Liver (tissue), 8 donors: ENCODE measurements at regions not wholly inside any gene's neighbourhood (a gene's known extent, or its start where the extent isn't known, plus 50 kb on each side); places are given as distances from the start of the nearest gene placed in this dataset.
A peak's percentile ranks its signal among the peaks of the same experiment; 100 is the strongest.

Experiments used
- DNase-seq: peaks from one replicate; pipeline ENCODE4 v3.0.0-alpha.2; 2017; ENCODE audit warnings: low spot score
- H3K27ac ChIP-seq, 2 donors: one replicate each; pipeline ENCODE4 v1.7.0; 2013; ENCODE audit warnings: inconsistent platforms in 2 of 2, low read length in 2 of 2, control low read depth in 1 of 2, low read depth in 1 of 2, mild to moderate bottlenecking in 1 of 2
- H3K27me3 ChIP-seq, 4 donors: one replicate each; pipeline versions ENCODE4 v1.6.1 to v1.7.0; 2013; ENCODE audit warnings: low read length in 3 of 4, inconsistent platforms in 1 of 4, mild to moderate bottlenecking in 1 of 4, moderate library complexity in 1 of 4; ENCODE audit not compliant: control insufficient read depth in 4 of 4, insufficient read depth in 4 of 4
- H3K36me3 ChIP-seq, 4 donors: one replicate each; pipeline versions ENCODE4 v1.6.1 to v1.7.0; 2013; ENCODE audit warnings: low read length in 3 of 4, mild to moderate bottlenecking in 3 of 4, low read depth in 1 of 4, moderate library complexity in 1 of 4; ENCODE audit not compliant: control insufficient read depth in 4 of 4, insufficient read depth in 3 of 4
- H3K4me1 ChIP-seq, 4 donors: one replicate each; pipeline versions ENCODE4 v1.6.1 to v1.7.0; 2013; ENCODE audit warnings: low read length in 3 of 4, mild to moderate bottlenecking in 3 of 4, moderate library complexity in 1 of 4; ENCODE audit not compliant: control insufficient read depth in 4 of 4, insufficient read depth in 4 of 4
- H3K4me3 ChIP-seq, 3 donors: one replicate each; pipeline versions ENCODE4 v1.6.1 to v1.7.0; 2013; ENCODE audit warnings: low read length in 3 of 3, control low read depth in 1 of 3, low read depth in 1 of 3, mild to moderate bottlenecking in 1 of 3
- H3K9ac ChIP-seq, 2 donors: one replicate each; pipeline ENCODE4 v1.7.0; 2013; ENCODE audit warnings: low read length in 2 of 2, mild to moderate bottlenecking in 2 of 2, moderate library complexity in 2 of 2, control low read depth in 1 of 2, low read depth in 1 of 2
- H3K9me3 ChIP-seq, 4 donors: one replicate each; pipeline versions ENCODE4 v1.6.1 to v1.7.0; 2013; ENCODE audit warnings: low read length in 3 of 4; ENCODE audit not compliant: control insufficient read depth in 4 of 4
- CTCF ChIP-seq: fragments of 150-350 bp; IDR thresholded peaks from 2 replicates; pipeline ENCODE4 v1.5.1; 2017; ENCODE audit warnings: improper control_type of control experiment, low read depth, low read length; ENCODE audit not compliant: missing input control
- EGR1 ChIP-seq, 2 donors: IDR thresholded peaks; 2 replicates each; pipeline ENCODE4 v1.6.1; 2016 to 2018; ENCODE audit warnings: antibody characterized with exemption in 2 of 2, low read depth in 2 of 2
- FOXA1 ChIP-seq: IDR thresholded peaks from 2 replicates; pipeline ENCODE4 v1.6.1; 2016; ENCODE audit warnings: antibody characterized with exemption
- FOXA2 ChIP-seq: IDR thresholded peaks from 2 replicates; pipeline ENCODE4 v1.6.1; 2016; ENCODE audit warnings: antibody characterized with exemption
- GABPA ChIP-seq, 2 donors: IDR thresholded peaks in 1 of 2; conservative IDR thresholded peaks in 1 of 2; 2 replicates each; pipeline ENCODE4 v1.6.1; 2016; ENCODE audit warnings: antibody characterized with exemption in 2 of 2, mild to moderate bottlenecking in 1 of 2, moderate library complexity in 1 of 2
- HNF4A ChIP-seq, 2 donors: conservative IDR thresholded peaks; 2 replicates each; pipeline ENCODE4 v1.6.1; 2016; ENCODE audit warnings: antibody characterized with exemption in 2 of 2, mild to moderate bottlenecking in 2 of 2
- HNF4G ChIP-seq: IDR thresholded peaks from 2 replicates; pipeline ENCODE4 v1.6.1; 2016; ENCODE audit warnings: antibody characterized with exemption
- MAX ChIP-seq: IDR thresholded peaks from 2 replicates; pipeline ENCODE4 v1.6.1; 2016; ENCODE audit warnings: antibody characterized with exemption
- NR2F2 ChIP-seq: IDR thresholded peaks from 2 replicates; pipeline ENCODE4 v1.6.1; 2016; ENCODE audit warnings: antibody characterized with exemption
- RAD21 ChIP-seq, 2 donors: IDR thresholded peaks; 2 replicates each; pipeline ENCODE4 v1.6.1; 2016; ENCODE audit warnings: antibody characterized with exemption in 2 of 2, mild to moderate bottlenecking in 2 of 2
- REST ChIP-seq: IDR thresholded peaks from 2 replicates; pipeline ENCODE4 v1.6.1; 2016; ENCODE audit warnings: antibody characterized with exemption, mild to moderate bottlenecking
- RXRA ChIP-seq, 2 donors: IDR thresholded peaks; 2 replicates each; pipeline ENCODE4 v1.6.1; 2017 to 2018; ENCODE audit warnings: antibody characterized with exemption in 2 of 2, mild to moderate bottlenecking in 1 of 2
- SP1 ChIP-seq: IDR thresholded peaks from 2 replicates; pipeline ENCODE4 v1.6.1; 2018; ENCODE audit warnings: antibody characterized with exemption, mild to moderate bottlenecking
- TAF1 ChIP-seq: conservative IDR thresholded peaks from 2 replicates; pipeline ENCODE4 v1.6.1; 2016; ENCODE audit warnings: antibody characterized with exemption, mild to moderate bottlenecking
- YY1 ChIP-seq: IDR thresholded peaks from 2 replicates; pipeline ENCODE4 v1.6.1; 2016; ENCODE audit warnings: antibody characterized with exemption, mild to moderate bottlenecking
- ZBTB33 ChIP-seq: IDR thresholded peaks from 2 replicates; pipeline ENCODE4 v1.6.1; 2016; ENCODE audit warnings: antibody characterized with exemption
- WGBS: extraction: QIAGEN DNeasy Blood & Tissue Kit; methylation state at CpG from one replicate; pipeline ENCODE4 v1.1.7; 2013; 5-methylcytosine and 5-hydroxymethylcytosine counted together
- TF ChIP-seq, protein P1 (sequence below): IDR thresholded peaks from 2 replicates; pipeline ENCODE4 v1.6.1; 2016; ENCODE audit warnings: antibody characterized with exemption
- donor health status: healthy.
- donor health status: healthy.
- donor health status: healthy.
- donor health status: healthy.
- donor health status: healthy.

- Histone ChIP-seq H3K36me3 (no peaks in the 10 kb centered on the region), H3K27ac (peak overlapping the region; percentile 27 to 56), H3K4me1 (peaks cover 0 to 30% (median 14%) of the 10 kb centered on the region in 4 donors), H3K4me3 (no peak overlapping the region), H3K27me3 (no peaks in the 10 kb centered on the region), H3K9ac (no peak overlapping the region), H3K9me3 (no peaks in the 10 kb centered on the region)
- WGBS = 73% methylated on average over 15 of the region's 15 CpGs
- TF ChIP-seq RXRA (IDR thresholded peaks at IDR 0.05) (peak in 1 of 2 donors; percentile 16), NR2F2 (peak; percentile 68), SP1 (peak; percentile 28), FOXA2 (no peak)
- no peak for DNase-seq
Observed at GRCh38 chr20:17825252-17825959, 125.6 kb downstream of the BANF2 start.

DNA sequence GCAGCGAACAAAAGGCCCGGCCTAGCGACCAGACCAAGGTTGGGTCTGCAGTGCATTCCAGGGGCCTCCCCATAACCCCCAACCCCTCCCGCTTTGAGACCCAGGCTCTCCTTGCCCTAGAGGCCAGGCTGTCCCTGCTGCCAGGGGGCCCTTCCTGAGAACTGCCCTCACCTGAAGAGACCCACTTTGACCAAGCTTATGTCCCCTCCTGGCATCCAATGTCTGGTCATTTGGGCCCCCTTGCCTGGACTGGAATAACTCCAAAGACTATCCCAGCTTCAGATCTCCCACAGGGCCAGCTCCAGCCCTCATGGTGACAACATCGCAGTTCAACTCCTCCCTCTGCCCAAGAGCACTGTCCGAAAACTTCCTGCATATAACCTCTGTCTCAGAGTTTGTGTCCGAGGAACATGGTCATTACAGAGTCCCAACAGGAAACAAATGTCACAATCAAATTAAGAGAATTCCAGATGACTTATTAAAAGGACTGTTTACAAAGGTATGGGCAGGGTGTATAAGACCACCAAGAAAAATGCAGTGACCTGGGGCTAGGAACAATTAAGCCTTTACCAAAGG, 125.0 kb downstream of the BANF2 start:
- TF ChIP-seq EGR1 (IDR thresholded peaks at IDR 0.05; ENCODE audit: low read depth in 2 of 2) (no peak), RAD21 (IDR thresholded peaks at IDR 0.05) (no peak), ZBTB33 (no peak), RXRA (IDR thresholded peaks at IDR 0.05) (no peak), GABPA (IDR thresholded peaks at IDR 0.05 in 1 of 2, conservative IDR thresholded peaks at IDR 0.05 in 1 of 2) (no peak), TAF1 (no peak), FOXA2 (no peak), HNF4G (no peak), SP1 (no peak), NR2F2 (no peak), FOXA1 (no peak), MAX (no peak), HNF4A (conservative IDR thresholded peaks at IDR 0.05) (no peak), CTCF (no peak), REST (no peak), YY1 (no peak)
- TF ChIP-seq, protein P1, sequence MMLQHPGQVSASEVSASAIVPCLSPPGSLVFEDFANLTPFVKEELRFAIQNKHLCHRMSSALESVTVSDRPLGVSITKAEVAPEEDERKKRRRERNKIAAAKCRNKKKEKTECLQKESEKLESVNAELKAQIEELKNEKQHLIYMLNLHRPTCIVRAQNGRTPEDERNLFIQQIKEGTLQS = no peak
- Histone ChIP-seq H3K27me3 (no peaks in the 10 kb centered on the region), H3K27ac (peak overlapping the region; percentile 27 to 56), H3K9me3 (no peaks in the 10 kb centered on the region), H3K4me3 (no peak overlapping the region), H3K4me1 (peaks cover 0 to 30% (median 14%) of the 10 kb centered on the region in 4 donors), H3K36me3 (no peaks in the 10 kb centered on the region), H3K9ac (no peak overlapping the region)
- WGBS = 90% methylated on average over 7 of the region's 7 CpGs
- no peak for DNase-seq
